Heart left ventricle (tissue), 13 donors: ENCODE measurements at regions not wholly inside any gene's neighbourhood (a gene's known extent, or its start where the extent isn't known, plus 50 kb on each side); places are given as distances from the start of the nearest gene placed in this dataset.

Source experiments
- POLR2A ChIP-seq, 2 donors: fragments of 450-650 bp; IDR thresholded peaks; one replicate each; pipeline ENCODE4 v1.6.1; 2017; ENCODE audit warnings: antibody characterized with exemption in 2 of 2, mild to moderate bottlenecking in 2 of 2, moderate library complexity in 2 of 2
- TF ChIP-seq, protein P1 (sequence below), 12 donors: fragments of 200-600 bp; sonication (generic) in 4 of 12; IDR thresholded peaks; one replicate each; pipeline versions ENCODE4 v1.5.0 to v1.8.0; 2018 to 2022; ENCODE audit warnings: antibody characterized with exemption in 12 of 12, mild to moderate bottlenecking in 5 of 12
- donor health status: ischemic (EF 13 %, LVEDD 7.1; RV severe dilation, severe dysfunction).
- donor health status: DM: no; HTN: yes; CAD: no.
- donor health status: DM: no; HTN: no; CAD: no.
- donor health status: ischemic (EF 25% LVEDD 6.9; RV normal size, moderate dysfunction).
- donor health status: ischemic (EF 25% LVEDD 5.7; RV mildly dilated, moderate dysfunction).
- donor health status: ischemic (EF 35%, LVEDD 5.7; RV mildly dilated, moderate dysfunction).
- donor health status: nonischemic (EF 11% LVEDD 7.7; RV severe dilation, severe dysfunction).
- donor health status: DM: yes; HTN: yes; CAD: no.
- donor health status: PGD.
- donor health status: ischemic (EF 29% LVEDD 5.4; RV normal size, mild dysfunction).
- donor health status: nonischemic (EF 23%, LVEDD 6.1; RV moderate dilation, normal function).

DNA sequence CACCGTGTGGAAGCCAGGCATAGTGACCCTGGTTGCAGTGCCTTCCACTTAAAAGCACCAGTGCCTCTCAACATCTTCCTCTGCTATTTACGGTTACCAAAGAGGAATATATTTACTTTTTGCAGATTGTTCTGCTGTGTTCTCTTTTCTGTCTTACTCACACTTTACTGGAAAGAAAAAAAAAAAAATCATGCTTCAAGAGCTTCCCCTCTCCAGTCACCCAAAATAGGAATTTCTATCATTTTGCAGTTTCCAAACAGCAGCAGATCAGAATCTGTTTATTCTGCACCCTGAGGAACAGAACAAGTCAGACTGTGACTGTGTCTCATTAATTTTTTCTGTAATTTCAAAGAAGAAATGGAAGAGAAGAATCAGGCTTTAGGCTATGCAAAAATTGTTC is 96.1 kb downstream of the KCNJ2 start:
- TF ChIP-seq, protein P1, sequence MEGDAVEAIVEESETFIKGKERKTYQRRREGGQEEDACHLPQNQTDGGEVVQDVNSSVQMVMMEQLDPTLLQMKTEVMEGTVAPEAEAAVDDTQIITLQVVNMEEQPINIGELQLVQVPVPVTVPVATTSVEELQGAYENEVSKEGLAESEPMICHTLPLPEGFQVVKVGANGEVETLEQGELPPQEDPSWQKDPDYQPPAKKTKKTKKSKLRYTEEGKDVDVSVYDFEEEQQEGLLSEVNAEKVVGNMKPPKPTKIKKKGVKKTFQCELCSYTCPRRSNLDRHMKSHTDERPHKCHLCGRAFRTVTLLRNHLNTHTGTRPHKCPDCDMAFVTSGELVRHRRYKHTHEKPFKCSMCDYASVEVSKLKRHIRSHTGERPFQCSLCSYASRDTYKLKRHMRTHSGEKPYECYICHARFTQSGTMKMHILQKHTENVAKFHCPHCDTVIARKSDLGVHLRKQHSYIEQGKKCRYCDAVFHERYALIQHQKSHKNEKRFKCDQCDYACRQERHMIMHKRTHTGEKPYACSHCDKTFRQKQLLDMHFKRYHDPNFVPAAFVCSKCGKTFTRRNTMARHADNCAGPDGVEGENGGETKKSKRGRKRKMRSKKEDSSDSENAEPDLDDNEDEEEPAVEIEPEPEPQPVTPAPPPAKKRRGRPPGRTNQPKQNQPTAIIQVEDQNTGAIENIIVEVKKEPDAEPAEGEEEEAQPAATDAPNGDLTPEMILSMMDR (IDR thresholded peaks at IDR 0.05): no peak
- TF ChIP-seq POLR2A (IDR thresholded peaks at IDR 0.05): no peak
